ENCODE measurements at regions not wholly inside any gene's neighbourhood (a gene's known extent, or its start where the extent isn't known, plus 50 kb on each side); places are given as distances from the start of the nearest gene placed in this dataset.

DNA sequence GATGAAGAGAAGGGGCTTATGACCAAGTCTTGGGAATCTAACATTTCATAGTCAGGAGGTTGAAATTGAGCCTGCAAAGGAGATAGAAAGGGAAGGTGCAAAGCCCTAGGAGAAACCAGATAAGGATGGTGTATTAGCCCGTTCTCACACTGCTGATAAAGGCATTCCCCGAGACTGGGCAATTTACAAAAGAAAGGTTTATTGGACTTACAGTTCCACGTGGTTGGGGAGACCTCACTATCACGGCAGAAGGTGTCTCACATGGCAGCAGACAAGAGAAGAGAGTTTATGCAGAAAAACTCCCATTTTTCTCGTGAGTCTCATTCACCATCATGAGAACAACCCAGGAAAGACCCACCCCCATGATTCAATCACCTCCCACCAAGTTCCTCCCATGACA, 129.5 kb upstream of the LNX1 start:
- TF ChIP-seq, protein P1, sequence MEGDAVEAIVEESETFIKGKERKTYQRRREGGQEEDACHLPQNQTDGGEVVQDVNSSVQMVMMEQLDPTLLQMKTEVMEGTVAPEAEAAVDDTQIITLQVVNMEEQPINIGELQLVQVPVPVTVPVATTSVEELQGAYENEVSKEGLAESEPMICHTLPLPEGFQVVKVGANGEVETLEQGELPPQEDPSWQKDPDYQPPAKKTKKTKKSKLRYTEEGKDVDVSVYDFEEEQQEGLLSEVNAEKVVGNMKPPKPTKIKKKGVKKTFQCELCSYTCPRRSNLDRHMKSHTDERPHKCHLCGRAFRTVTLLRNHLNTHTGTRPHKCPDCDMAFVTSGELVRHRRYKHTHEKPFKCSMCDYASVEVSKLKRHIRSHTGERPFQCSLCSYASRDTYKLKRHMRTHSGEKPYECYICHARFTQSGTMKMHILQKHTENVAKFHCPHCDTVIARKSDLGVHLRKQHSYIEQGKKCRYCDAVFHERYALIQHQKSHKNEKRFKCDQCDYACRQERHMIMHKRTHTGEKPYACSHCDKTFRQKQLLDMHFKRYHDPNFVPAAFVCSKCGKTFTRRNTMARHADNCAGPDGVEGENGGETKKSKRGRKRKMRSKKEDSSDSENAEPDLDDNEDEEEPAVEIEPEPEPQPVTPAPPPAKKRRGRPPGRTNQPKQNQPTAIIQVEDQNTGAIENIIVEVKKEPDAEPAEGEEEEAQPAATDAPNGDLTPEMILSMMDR (IDR thresholded peaks at IDR 0.05; ENCODE audit: extremely low read depth, insufficient read depth, missing control alignments), result no peak
- in situ Hi-C loops (cut with MboI; ENCODE audit: low pct_unique_long_range_greater_than_20kb, low sequenced_read_pairs, unreplicated experiment), result loop anchor here (25.0 kb wide), 1 partner anchor 517 kb away; the partner anchor contains the start of gene PDGFRA
- DNase-seq (ENCODE audit: low spot score), result no peak

DNA sequence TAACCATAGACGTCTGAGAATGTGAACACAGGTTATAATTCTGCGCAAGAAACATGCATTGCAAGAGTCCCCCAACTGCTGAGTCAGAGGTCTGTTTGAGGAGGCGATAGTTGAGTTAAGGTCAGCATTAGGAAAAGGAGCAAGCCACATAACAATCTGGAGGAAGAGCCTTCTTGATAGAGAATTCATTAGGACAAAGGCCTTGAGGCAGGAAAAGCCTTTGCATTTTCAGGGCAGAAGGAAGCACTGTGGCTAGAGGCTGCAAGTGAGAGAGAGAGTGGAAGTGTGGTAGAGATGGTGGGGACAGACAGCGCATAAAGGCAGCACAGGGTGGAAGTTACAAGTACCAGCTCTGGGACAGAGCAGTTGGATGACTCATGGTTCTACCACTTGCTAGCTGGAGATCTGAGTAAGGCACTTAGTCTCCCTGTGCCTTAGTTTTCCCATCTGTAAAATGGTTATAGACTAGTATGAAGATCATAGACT, 125.8 kb upstream of the LNX1 start:
- TF ChIP-seq, protein P1 (IDR thresholded peaks at IDR 0.05; ENCODE audit: extremely low read depth, insufficient read depth, missing control alignments), result no peak
- no peak for DNase-seq (ENCODE audit: low spot score)
- in situ Hi-C loops (cut with MboI; ENCODE audit: low pct_unique_long_range_greater_than_20kb, low sequenced_read_pairs, unreplicated experiment), result loop anchor here (25.0 kb wide), 1 partner anchor 520 kb away; the partner anchor contains the start of gene PDGFRA

DNA sequence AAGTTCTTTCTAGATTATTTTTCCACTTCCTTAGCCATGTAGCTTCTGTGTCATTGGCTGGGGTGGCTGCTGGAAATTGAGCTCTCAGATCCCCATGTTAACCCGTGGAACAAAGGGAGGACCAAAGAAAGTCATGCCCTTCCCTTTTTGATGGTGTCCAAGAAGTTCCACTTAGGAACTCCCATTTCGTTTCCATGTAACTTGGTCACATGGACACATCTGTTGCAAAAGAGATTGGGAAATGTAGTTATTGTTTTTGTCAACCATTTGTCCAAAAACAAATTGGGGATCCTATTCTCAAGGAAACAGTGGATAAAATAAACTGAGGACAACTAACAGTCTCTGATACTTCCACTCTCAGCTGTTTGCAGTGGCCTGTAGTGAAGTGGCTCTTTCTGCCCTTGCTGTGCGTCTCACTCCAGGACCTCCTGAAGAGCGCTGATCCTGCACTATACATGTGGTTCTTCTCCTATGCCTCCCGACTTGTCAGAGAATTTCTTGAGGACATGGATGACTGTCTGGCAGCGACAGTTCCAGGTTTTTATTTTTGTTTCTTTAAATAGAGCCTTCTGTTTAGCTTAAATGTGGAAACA, 125.3 kb upstream of the LNX1 start:
- in situ Hi-C loops (cut with MboI; ENCODE audit: low pct_unique_long_range_greater_than_20kb, low sequenced_read_pairs, unreplicated experiment), result loop anchor here (25.0 kb wide), 1 partner anchor 521 kb away; the partner anchor contains the start of gene PDGFRA
- TF ChIP-seq, protein P1 (IDR thresholded peaks at IDR 0.05; ENCODE audit: extremely low read depth, insufficient read depth, missing control alignments), result no peak
- no peak for DNase-seq (ENCODE audit: low spot score)

DNA sequence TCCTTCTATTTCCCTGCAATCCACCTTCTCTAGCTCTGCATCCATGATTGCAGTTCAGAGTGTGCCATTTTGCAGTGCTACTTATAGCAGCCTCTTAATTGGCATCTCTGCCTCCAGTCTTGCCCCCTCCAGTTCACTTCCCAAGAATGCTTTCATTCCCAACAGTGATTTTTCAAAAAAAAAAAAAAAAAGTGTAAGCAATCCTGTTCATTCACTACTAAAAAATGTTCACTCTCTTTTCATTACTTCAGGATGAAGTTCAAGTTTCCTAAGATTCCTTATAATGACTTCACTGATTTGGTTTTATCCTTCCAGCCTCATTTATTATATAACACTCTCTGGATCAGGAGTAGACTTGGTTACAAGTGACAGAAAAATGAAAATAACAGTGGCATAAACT, 124.7 kb upstream of the LNX1 start:
- no peak for DNase-seq (ENCODE audit: low spot score)
- TF ChIP-seq, protein P1 (IDR thresholded peaks at IDR 0.05; ENCODE audit: extremely low read depth, insufficient read depth, missing control alignments), result no peak
- in situ Hi-C loops (cut with MboI; ENCODE audit: low pct_unique_long_range_greater_than_20kb, low sequenced_read_pairs, unreplicated experiment), result loop anchor here (25.0 kb wide), 1 partner anchor 521 kb away; the partner anchor contains the start of gene PDGFRA

- no peak for DNase-seq (ENCODE audit: low spot score)
- in situ Hi-C loops (cut with MboI; ENCODE audit: low pct_unique_long_range_greater_than_20kb, low sequenced_read_pairs, unreplicated experiment), result loop anchor here (25.0 kb wide), 1 partner anchor 523 kb away; the partner anchor contains the start of gene PDGFRA
- TF ChIP-seq, protein P1 (IDR thresholded peaks at IDR 0.05; ENCODE audit: extremely low read depth, insufficient read depth, missing control alignments), result no peak
Measured at GRCh38 chr4:53714236-53715140, 123.2 kb upstream of the LNX1 start.

- TF ChIP-seq, protein P1 (IDR thresholded peaks at IDR 0.05; ENCODE audit: extremely low read depth, insufficient read depth, missing control alignments), result no peak
- DNase-seq (ENCODE audit: low spot score), result no peak
- in situ Hi-C loops (cut with MboI; ENCODE audit: low pct_unique_long_range_greater_than_20kb, low sequenced_read_pairs, unreplicated experiment), result loop anchor here (25.0 kb wide), 1 partner anchor 524 kb away; the partner anchor contains the start of gene PDGFRA
Measured at GRCh38 chr4:53713767-53714166, 122.5 kb upstream of the LNX1 start.
